HG03280 (cell line): ENCODE measurements at regions not wholly inside any gene's neighbourhood (a gene's known extent, or its start where the extent isn't known, plus 50 kb on each side); places are given as distances from the start of the nearest gene placed in this dataset.
A peak's percentile ranks its signal among the peaks of the same experiment; 100 is the strongest.
"Not testable (repeated sequence)": the region's sequence is repeated elsewhere in the genome, so short reads cannot be mapped to it uniquely, and the experiment has no call there.

Source experiments
- ATAC-seq: cut with Tn5 transposase; IDR thresholded peaks from one replicate; pipeline ENCODE4 v1.9.1; 2021; ENCODE audit warnings: mild to moderate bottlenecking, moderate library complexity; ENCODE audit not compliant: unreplicated experiment

GRCh38 chr12:91640021-91640420, 457.4 kb upstream of the DCN start:
- ATAC-seq = no peak

GRCh38 chr12:91639327-91639726, 456.7 kb upstream of the DCN start:
- ATAC-seq = no peak

DNA sequence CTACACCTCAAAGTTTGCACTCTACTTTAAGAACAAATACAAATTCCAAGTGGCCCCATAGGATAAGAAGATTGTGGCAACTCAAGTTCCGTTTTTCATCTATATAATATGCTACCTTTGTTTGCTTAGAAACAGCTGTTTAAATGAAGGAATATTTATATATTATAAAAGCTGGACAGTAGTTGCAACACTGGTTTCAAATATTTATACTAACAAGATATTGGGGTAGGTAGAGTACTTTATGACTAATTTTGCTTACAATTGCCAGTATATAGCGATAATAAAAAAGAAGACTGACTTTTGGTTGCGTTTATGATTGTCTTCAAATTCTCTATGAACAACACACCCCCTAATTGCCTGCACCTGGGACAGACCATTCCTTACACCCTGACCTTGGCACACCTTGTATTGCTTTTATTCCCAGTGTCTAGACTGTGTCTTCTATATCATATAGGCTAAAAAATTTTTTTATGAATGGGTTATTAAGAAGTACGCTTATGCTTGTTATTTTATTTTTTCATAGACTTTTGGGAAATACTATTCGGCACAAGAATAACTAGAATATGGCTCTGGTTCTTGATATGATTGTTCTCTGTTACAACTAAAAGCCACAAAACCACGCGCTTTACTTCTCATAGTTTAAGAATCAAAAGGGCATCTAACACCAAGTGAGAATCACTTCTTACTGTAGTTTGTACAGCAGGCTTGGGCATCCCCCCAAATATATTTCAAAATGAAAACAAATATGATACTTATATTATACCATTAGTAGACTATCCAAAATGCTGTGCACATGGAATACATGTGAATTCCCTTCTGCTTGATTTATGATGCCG, 455.4 kb upstream of the DCN start:
- no peak for ATAC-seq

DNA sequence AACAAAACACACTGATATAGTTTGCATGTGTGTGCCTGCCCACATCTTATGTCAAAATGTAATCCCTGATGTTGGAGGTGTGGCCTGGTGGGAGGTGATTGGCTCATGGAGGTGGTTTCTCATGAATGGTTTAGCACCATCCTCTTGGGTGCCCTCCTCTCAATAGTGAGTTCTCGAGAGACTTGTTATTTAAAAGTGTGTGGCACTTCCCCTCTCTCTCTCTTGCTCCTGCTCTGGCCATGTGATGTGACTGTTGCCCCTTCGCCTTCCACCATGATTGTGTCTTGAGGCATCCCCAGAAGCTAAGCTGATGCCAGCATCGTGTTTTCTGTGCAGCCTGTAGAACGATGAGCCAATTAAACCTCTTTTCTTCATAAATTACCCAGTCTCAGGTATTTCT, 454.1 kb upstream of the DCN start:
- ATAC-seq = no peak

DNA sequence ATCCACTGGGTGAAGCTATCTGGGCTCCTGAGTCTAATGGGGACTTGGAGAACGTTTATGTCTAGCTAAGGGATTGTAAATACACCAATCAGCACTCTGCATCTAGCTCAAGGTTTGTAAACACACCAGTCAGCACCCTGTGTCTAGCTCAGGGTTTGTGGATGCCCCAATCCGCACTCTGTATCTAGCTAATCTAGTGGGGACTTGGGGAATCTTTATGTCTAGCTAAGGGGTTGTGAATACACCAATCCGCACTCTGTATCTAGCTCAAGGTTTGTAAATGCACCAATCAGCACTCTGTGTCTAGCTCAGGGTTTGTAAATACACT, 451.7 kb upstream of the DCN start:
- not testable (repeated sequence) for ATAC-seq

GRCh38 chr12:91633734-91634357, 451.2 kb upstream of the DCN start:
- no peak for ATAC-seq

DNA sequence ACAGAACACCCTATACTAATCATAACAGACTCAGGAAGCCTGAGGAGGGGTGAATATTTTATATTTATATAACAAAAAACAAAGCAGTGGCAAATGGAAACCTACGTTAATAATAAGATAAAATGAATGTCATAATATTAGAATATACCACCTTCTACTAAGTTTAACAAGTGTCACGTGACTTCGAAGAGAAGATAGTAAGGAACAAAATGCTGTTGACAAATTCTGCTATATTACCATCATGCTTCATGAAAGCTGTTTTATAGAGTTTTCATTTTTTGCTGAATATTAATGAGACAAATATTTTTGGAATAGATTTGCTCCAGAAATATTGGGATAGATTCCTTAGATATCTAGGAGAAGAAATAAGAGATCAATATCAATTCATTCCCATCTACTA, 450.6 kb upstream of the DCN start:
- no peak for ATAC-seq

GRCh38 chr12:91632042-91632786, 449.6 kb upstream of the DCN start:
- no peak for ATAC-seq

DNA sequence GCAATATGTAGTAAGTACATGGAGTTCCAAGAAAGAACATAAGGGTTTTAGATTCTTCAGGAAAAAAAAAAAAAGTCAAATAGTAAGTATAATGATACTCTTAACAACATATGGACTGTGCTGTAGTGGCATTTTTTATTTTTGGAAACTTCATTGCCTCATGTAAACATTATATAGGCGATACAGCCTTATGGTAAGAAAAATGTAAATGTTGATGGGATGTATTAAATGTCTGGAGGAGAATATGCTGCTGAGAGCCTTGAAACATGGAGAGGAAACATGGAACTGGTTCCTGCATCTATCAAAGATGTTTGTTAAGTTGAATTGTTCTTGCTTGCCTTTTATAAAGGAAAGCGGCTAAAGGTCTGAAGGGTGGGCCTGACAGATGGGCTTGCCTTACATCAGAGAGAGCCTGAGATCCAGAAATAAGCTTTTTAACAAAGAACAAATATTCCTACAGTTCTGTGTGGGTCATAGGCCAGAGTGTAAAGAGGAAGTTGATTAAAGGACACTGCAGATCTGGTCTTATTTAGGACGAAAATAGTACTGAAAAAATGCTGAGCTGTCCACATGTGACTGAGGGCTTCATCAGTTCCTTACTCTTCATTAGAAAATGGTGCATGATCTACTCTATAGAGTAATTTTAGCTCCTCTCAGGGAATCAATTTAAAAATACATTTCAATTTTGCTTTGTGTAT, 448.1 kb upstream of the DCN start:
- ATAC-seq = no peak

DNA sequence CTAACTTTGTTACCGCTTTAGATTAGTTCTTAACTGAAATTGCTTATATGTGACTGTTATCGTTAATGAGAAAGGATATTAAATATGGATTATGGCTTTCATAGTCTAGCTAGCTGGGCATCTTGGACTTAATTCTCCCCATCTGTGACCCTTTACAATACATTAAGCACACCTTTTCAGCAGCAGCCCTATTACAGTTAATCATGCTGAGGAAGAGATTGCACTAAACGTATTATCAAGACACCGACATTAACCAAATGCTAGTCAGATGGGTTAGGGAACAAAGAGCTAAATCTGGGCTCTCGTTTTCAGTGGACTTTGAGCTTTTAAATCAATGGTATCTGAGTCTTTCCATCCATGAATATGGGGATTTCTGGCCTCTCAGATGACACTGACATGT, 447.5 kb upstream of the DCN start:
- ATAC-seq = no peak

DNA sequence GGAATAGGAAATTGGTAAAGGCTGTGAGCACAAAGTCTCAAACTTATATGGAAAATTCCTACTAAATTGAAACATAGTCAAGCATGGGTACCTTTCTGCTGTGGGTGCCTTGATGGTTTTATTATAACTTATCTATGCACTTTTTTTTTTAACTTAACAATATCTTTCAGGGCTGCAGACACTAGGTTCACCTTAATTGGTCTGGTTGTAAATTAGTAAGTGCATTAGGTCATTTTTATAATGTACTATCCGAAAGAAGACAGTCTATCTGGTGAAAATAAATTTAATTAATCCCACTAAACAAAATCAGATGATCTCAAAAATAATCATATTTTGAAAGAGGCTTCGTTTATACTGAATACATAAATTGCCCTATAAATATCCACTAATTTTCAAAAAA, 446.8 kb upstream of the DCN start:
- no peak for ATAC-seq

DNA sequence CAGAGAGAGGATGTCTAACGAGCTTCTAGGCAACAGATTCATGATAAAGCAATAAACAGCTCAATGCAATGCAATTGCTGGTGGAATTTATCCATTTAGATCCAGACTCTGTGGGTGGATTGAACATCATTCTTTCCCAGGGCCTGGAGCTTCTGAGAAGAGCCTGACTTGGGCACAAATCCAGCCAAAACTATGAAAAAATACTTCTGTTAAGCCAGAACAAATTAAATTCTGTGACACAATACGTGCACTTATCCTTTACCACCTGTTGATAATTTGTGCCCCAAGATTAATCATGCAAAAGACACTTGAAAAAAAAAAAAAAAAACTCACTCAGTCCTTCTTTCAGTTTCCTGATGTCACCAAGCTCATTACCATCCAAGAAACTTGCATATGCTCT, 446.0 kb upstream of the DCN start:
- no peak for ATAC-seq

- no peak for ATAC-seq
Measured at GRCh38 chr12:91627225-91627624, 444.6 kb upstream of the DCN start.

- no peak for ATAC-seq
Measured at GRCh38 chr12:91622981-91623380, 440.4 kb upstream of the DCN start.

GRCh38 chr12:91622037-91622436, 439.4 kb upstream of the DCN start:
- no peak for ATAC-seq

GRCh38 chr12:91620992-91621391, 438.4 kb upstream of the DCN start:
- no peak for ATAC-seq

DNA sequence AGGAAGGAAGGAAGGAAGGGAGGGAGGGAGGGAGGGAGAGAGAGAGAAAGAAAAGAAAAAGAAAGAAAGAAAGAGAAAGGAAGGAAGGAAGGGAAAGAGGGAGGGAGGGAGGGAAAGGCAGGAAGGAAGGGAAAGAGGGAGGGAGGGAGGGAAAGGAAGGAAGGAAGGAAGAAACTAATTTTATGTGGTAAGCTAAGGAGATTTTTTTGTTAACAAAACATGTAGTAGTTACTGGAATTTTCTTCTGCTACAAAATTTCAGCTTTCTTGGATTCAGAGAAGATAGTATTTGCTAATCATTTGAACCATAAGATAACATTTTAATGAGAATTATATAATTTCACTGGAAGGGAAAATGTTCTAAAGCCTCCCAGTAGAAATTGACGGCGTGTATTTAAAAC, 437.8 kb upstream of the DCN start:
- no peak for ATAC-seq

GRCh38 chr12:91618281-91618680, 435.7 kb upstream of the DCN start:
- ATAC-seq = peak; percentile 64

GRCh38 chr12:91617818-91618217, 435.2 kb upstream of the DCN start:
- no peak for ATAC-seq

DNA sequence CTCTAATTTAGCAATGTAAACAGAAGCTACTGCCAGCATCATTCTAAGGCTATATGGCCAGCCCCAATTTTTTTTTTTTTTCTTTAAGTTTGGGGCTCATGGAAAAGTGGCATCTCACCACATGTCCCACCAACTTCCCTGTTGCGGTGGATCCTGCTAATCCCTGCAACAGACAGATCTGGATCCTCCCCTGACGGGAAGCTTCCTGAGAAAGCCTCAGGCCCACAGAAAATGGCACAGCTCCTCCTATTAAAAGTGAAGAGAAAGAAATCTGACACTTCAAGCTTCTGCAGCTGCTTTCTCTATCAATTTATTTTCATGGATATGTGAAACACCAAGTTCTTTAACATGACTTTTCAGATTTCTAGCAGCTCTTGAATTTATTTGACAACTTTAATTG, 433.8 kb upstream of the DCN start:
- no peak for ATAC-seq

- no peak for ATAC-seq
Measured at GRCh38 chr12:91613223-91613779, 430.7 kb upstream of the DCN start.
